HEK293 (cell line): ENCODE measurements at regions not wholly inside any gene's neighbourhood (a gene's known extent, or its start where the extent isn't known, plus 50 kb on each side); places are given as distances from the start of the nearest gene placed in this dataset.

ENCODE experiments used
- CTCF ChIA-PET: fragments of 350-600 bp; formaldehyde crosslinking; extraction: SDS; loops from one replicate; lab custom pipeline; 2021; ENCODE audit warnings: antibody characterized with exemption; lab: Yijun Ruan, JAX
- POLR2A ChIA-PET: fragments of 300-600 bp; formaldehyde crosslinking; extraction: SDS; loops from one replicate; lab custom pipeline; 2020; ENCODE audit warnings: antibody characterized with exemption, inconsistent platforms; lab: Yijun Ruan, JAX
- H3K27ac ChIP-seq: fragments of 200-500 bp; sonication (Bioruptor generic); 2 replicates; pipeline ENCODE4 v1.5.1; 2014; ENCODE audit warnings: low read depth, low read length, control low read depth, inconsistent platforms; ENCODE audit errors: extremely low read depth
- H3K36me3 ChIP-seq, 2 experiments: fragments of 200-500 bp in 1 of 2; sonication (Bioruptor generic) in 1 of 2; 1 replicate in 1 of 2; 2 replicates in 1 of 2; pipeline ENCODE4 v1.5.1; 2014 to 2017; ENCODE audit warnings: inconsistent platforms in 2 of 2, low read length in 2 of 2; ENCODE audit not compliant: control insufficient read depth in 2 of 2, insufficient read depth in 1 of 2
- H3K4me1 ChIP-seq: fragments of 200-500 bp; sonication (Bioruptor generic); 2 replicates; pipeline ENCODE4 v1.5.1; 2014; ENCODE audit warnings: mild to moderate bottlenecking, low read length, inconsistent platforms; ENCODE audit not compliant: control insufficient read depth, insufficient read depth
- H3K4me3 ChIP-seq: 2 replicates; pipeline ENCODE4 v1.5.1; 2011; ENCODE audit warnings: low read depth, mild to moderate bottlenecking, control low read depth, low read length, moderate library complexity
- H3K9me3 ChIP-seq: fragments of 200-500 bp; sonication (Bioruptor generic); 2 replicates; pipeline ENCODE4 v1.5.1; 2014; ENCODE audit warnings: low read depth, low read length, inconsistent platforms; ENCODE audit not compliant: control insufficient read depth, insufficient read depth
- GLI4 ChIP-seq: fragments of 450-650 bp; formaldehyde crosslinking; IDR thresholded peaks from 2 replicates; pipeline ENCODE4 v1.5.1; 2016; ENCODE audit warnings: missing biosample characterization, missing genetic modification characterization
- PRDM4 ChIP-seq: fragments of 450-650 bp; formaldehyde crosslinking; IDR thresholded peaks from 2 replicates; pipeline ENCODE4 v1.5.1; 2017; ENCODE audit warnings: missing biosample characterization, missing genetic modification characterization
- TRIM28 ChIP-seq: IDR thresholded peaks from 2 replicates; pipeline ENCODE4 v1.6.1; 2011; ENCODE audit warnings: low read length, control low read depth, borderline replicate concordance
- ZBTB17 ChIP-seq: fragments of 450-650 bp; formaldehyde crosslinking; IDR thresholded peaks from 2 replicates; pipeline ENCODE4 v1.5.1; 2016; ENCODE audit warnings: missing biosample characterization, missing genetic modification characterization
- ZFP37 ChIP-seq: fragments of 450-650 bp; formaldehyde crosslinking; IDR thresholded peaks from 2 replicates; pipeline ENCODE4 v1.5.1; 2016; ENCODE audit warnings: missing biosample characterization, missing genetic modification characterization
- ZNF146 ChIP-seq: fragments of 450-650 bp; formaldehyde crosslinking; IDR thresholded peaks from 2 replicates; pipeline ENCODE4 v1.5.1; 2016; ENCODE audit warnings: missing biosample characterization, missing genetic modification characterization
- ZNF169 ChIP-seq: fragments of 450-650 bp; formaldehyde crosslinking; IDR thresholded peaks from 2 replicates; pipeline ENCODE4 v1.5.1; 2016; ENCODE audit warnings: missing biosample characterization, missing genetic modification characterization
- ZNF214 ChIP-seq: fragments of 450-650 bp; formaldehyde crosslinking; IDR thresholded peaks from 2 replicates; pipeline ENCODE4 v1.5.1; 2017; ENCODE audit warnings: missing biosample characterization, mild to moderate bottlenecking, missing genetic modification characterization, borderline replicate concordance
- ZNF248 ChIP-seq: fragments of 450-650 bp; formaldehyde crosslinking; IDR thresholded peaks from 2 replicates; pipeline ENCODE4 v1.5.1; 2017; ENCODE audit warnings: missing biosample characterization, missing genetic modification characterization
- ZNF488 ChIP-seq: fragments of 450-650 bp; formaldehyde crosslinking; IDR thresholded peaks from 2 replicates; pipeline ENCODE4 v1.5.1; 2016; ENCODE audit warnings: missing biosample characterization, missing genetic modification characterization
- ZNF664 ChIP-seq: fragments of 450-650 bp; formaldehyde crosslinking; IDR thresholded peaks from 2 replicates; pipeline ENCODE4 v1.5.1; 2016; ENCODE audit warnings: missing biosample characterization, missing genetic modification characterization
- ZNF777 ChIP-seq: fragments of 450-650 bp; formaldehyde crosslinking; IDR thresholded peaks from 2 replicates; pipeline ENCODE4 v1.5.1; 2017; ENCODE audit warnings: missing biosample characterization, missing genetic modification characterization, borderline replicate concordance
- TF ChIP-seq, protein P1 (sequence below): fragments of 450-650 bp; formaldehyde crosslinking; IDR thresholded peaks from 2 replicates; pipeline ENCODE4 v1.5.1; 2017; ENCODE audit warnings: missing biosample characterization, missing genetic modification characterization
- TF ChIP-seq, protein P2 (sequence below): fragments of 450-650 bp; formaldehyde crosslinking; IDR thresholded peaks from 2 replicates; pipeline ENCODE4 v1.5.1; 2017; ENCODE audit warnings: missing biosample characterization, mild to moderate bottlenecking, missing genetic modification characterization, moderate library complexity
- TF ChIP-seq, protein P3 (sequence below): fragments of 450-650 bp; formaldehyde crosslinking; IDR thresholded peaks from 2 replicates; pipeline ENCODE4 v1.5.1; 2017; ENCODE audit warnings: missing biosample characterization, missing genetic modification characterization
- TF ChIP-seq, protein P4 (sequence below): fragments of 450-650 bp; formaldehyde crosslinking; IDR thresholded peaks from 2 replicates; pipeline ENCODE4 v1.5.1; 2016; ENCODE audit warnings: missing biosample characterization, missing genetic modification characterization
- TF ChIP-seq, protein P5 (sequence below): fragments of 450-650 bp; formaldehyde crosslinking; IDR thresholded peaks from 2 replicates; pipeline ENCODE4 v1.5.1; 2016; ENCODE audit warnings: missing biosample characterization, missing genetic modification characterization
- TF ChIP-seq, protein P6 (sequence below): fragments of 450-650 bp; formaldehyde crosslinking; IDR thresholded peaks from 2 replicates; pipeline ENCODE4 v1.5.1; 2016; ENCODE audit warnings: missing biosample characterization, missing genetic modification characterization

GRCh38 chrX:861340-861890, 230.8 kb downstream of the SHOX start:
- no peaks in the 10 kb centered on the region for H3K36me3 ChIP-seq
- POLR2A ChIA-PET: no interaction called here
- no peaks in the 10 kb centered on the region for H3K9me3 ChIP-seq
- no peaks in the 10 kb centered on the region for H3K4me1 ChIP-seq
- no peak overlapping the region for H3K4me3 ChIP-seq
- H3K27ac ChIP-seq: no peak overlapping the region
- CTCF ChIA-PET: no interaction called here
- TF ChIP-seq GLI4 (no peak), TRIM28 (no peak), ZNF488 (tag by site-specific recombination) (no peak), ZNF169 (tag by site-specific recombination) (no peak), ZFP37 (tag by site-specific recombination) (no peak), ZNF214 (tag by site-specific recombination) (no peak), ZNF777 (tag by site-specific recombination) (no peak), ZNF248 (tag by site-specific recombination) (no peak), PRDM4 (tag by site-specific recombination) (no peak), ZNF146 (tag by site-specific recombination) (no peak), ZNF664 (no peak), ZBTB17 (tag by site-specific recombination) (no peak)
- TF ChIP-seq, protein P1, sequence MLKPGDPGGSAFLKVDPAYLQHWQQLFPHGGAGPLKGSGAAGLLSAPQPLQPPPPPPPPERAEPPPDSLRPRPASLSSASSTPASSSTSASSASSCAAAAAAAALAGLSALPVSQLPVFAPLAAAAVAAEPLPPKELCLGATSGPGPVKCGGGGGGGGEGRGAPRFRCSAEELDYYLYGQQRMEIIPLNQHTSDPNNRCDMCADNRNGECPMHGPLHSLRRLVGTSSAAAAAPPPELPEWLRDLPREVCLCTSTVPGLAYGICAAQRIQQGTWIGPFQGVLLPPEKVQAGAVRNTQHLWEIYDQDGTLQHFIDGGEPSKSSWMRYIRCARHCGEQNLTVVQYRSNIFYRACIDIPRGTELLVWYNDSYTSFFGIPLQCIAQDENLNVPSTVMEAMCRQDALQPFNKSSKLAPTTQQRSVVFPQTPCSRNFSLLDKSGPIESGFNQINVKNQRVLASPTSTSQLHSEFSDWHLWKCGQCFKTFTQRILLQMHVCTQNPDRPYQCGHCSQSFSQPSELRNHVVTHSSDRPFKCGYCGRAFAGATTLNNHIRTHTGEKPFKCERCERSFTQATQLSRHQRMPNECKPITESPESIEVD (tag by site-specific recombination): no peak
- TF ChIP-seq, protein P2, sequence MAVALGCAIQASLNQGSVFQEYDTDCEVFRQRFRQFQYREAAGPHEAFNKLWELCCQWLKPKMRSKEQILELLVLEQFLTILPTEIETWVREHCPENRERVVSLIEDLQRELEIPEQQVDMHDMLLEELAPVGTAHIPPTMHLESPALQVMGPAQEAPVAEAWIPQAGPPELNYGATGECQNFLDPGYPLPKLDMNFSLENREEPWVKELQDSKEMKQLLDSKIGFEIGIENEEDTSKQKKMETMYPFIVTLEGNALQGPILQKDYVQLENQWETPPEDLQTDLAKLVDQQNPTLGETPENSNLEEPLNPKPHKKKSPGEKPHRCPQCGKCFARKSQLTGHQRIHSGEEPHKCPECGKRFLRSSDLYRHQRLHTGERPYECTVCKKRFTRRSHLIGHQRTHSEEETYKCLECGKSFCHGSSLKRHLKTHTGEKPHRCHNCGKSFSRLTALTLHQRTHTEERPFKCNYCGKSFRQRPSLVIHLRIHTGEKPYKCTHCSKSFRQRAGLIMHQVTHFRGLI (tag by site-specific recombination): no peak
- TF ChIP-seq, protein P3, sequence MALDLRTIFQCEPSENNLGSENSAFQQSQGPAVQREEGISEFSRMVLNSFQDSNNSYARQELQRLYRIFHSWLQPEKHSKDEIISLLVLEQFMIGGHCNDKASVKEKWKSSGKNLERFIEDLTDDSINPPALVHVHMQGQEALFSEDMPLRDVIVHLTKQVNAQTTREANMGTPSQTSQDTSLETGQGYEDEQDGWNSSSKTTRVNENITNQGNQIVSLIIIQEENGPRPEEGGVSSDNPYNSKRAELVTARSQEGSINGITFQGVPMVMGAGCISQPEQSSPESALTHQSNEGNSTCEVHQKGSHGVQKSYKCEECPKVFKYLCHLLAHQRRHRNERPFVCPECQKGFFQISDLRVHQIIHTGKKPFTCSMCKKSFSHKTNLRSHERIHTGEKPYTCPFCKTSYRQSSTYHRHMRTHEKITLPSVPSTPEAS (tag by site-specific recombination): no peak
- TF ChIP-seq, protein P4, sequence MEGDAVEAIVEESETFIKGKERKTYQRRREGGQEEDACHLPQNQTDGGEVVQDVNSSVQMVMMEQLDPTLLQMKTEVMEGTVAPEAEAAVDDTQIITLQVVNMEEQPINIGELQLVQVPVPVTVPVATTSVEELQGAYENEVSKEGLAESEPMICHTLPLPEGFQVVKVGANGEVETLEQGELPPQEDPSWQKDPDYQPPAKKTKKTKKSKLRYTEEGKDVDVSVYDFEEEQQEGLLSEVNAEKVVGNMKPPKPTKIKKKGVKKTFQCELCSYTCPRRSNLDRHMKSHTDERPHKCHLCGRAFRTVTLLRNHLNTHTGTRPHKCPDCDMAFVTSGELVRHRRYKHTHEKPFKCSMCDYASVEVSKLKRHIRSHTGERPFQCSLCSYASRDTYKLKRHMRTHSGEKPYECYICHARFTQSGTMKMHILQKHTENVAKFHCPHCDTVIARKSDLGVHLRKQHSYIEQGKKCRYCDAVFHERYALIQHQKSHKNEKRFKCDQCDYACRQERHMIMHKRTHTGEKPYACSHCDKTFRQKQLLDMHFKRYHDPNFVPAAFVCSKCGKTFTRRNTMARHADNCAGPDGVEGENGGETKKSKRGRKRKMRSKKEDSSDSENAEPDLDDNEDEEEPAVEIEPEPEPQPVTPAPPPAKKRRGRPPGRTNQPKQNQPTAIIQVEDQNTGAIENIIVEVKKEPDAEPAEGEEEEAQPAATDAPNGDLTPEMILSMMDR (tag by site-specific recombination): no peak
- TF ChIP-seq, protein P5, sequence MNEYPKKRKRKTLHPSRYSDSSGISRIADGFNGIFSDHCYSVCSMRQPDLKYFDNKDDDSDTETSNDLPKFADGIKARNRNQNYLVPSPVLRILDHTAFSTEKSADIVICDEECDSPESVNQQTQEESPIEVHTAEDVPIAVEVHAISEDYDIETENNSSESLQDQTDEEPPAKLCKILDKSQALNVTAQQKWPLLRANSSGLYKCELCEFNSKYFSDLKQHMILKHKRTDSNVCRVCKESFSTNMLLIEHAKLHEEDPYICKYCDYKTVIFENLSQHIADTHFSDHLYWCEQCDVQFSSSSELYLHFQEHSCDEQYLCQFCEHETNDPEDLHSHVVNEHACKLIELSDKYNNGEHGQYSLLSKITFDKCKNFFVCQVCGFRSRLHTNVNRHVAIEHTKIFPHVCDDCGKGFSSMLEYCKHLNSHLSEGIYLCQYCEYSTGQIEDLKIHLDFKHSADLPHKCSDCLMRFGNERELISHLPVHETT (tag by site-specific recombination): no peak
- TF ChIP-seq, protein P6, sequence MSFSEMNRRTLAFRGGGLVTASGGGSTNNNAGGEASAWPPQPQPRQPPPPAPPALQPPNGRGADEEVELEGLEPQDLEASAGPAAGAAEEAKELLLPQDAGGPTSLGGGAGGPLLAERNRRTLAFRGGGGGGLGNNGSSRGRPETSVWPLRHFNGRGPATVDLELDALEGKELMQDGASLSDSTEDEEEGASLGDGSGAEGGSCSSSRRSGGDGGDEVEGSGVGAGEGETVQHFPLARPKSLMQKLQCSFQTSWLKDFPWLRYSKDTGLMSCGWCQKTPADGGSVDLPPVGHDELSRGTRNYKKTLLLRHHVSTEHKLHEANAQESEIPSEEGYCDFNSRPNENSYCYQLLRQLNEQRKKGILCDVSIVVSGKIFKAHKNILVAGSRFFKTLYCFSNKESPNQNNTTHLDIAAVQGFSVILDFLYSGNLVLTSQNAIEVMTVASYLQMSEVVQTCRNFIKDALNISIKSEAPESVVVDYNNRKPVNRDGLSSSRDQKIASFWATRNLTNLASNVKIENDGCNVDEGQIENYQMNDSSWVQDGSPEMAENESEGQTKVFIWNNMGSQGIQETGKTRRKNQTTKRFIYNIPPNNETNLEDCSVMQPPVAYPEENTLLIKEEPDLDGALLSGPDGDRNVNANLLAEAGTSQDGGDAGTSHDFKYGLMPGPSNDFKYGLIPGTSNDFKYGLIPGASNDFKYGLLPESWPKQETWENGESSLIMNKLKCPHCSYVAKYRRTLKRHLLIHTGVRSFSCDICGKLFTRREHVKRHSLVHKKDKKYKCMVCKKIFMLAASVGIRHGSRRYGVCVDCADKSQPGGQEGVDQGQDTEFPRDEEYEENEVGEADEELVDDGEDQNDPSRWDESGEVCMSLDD (tag by site-specific recombination): no peak
